Cardiac muscle cell (in vitro differentiated cells and primary cell): ENCODE measurements at regions not wholly inside any gene's neighbourhood (a gene's known extent, or its start where the extent isn't known, plus 50 kb on each side); places are given as distances from the start of the nearest gene placed in this dataset.
"Not testable (repeated sequence)": the region's sequence is repeated elsewhere in the genome, so short reads cannot be mapped to it uniquely, and the experiment has no call there.

Experiments
- DNase-seq, 2 donors: peaks; one replicate each; pipeline versions ENCODE4 v3.0.0 to v3.0.0-alpha.2; 2010 to 2017; ENCODE audit warnings: low read depth in 1 of 2, low spot score in 1 of 2
- H3K27ac ChIP-seq: fragments of 200-600 bp; sonication (generic); 2 replicates; pipeline ENCODE4 v1.5.1; 2016
- H3K27me3 ChIP-seq: fragments of 200-600 bp; sonication (generic); 2 replicates; pipeline ENCODE4 v1.6.0; 2016; ENCODE audit warnings: control low read depth
- H3K36me3 ChIP-seq: fragments of 200-600 bp; sonication (generic); 2 replicates; pipeline ENCODE4 v1.5.1; 2016; ENCODE audit warnings: control low read depth
- H3K4me1 ChIP-seq: fragments of 200-600 bp; sonication (generic); 2 replicates; pipeline ENCODE4 v1.8.1; 2017; ENCODE audit warnings: low read depth, mild to moderate bottlenecking, mixed run types
- H3K4me3 ChIP-seq: fragments of 200-600 bp; sonication (generic); 2 replicates; pipeline ENCODE4 v1.5.1; 2016; ENCODE audit warnings: mild to moderate bottlenecking
- H3K9me3 ChIP-seq: fragments of 200-600 bp; sonication (generic); 2 replicates; pipeline ENCODE4 v1.5.1; 2017; ENCODE audit warnings: low read depth, mild to moderate bottlenecking, control low read depth
- CTCF ChIP-seq: IDR thresholded peaks from 2 replicates; pipeline ENCODE4 v1.5.1; 2012; ENCODE audit warnings: low read depth, mild to moderate bottlenecking, low read length

DNA sequence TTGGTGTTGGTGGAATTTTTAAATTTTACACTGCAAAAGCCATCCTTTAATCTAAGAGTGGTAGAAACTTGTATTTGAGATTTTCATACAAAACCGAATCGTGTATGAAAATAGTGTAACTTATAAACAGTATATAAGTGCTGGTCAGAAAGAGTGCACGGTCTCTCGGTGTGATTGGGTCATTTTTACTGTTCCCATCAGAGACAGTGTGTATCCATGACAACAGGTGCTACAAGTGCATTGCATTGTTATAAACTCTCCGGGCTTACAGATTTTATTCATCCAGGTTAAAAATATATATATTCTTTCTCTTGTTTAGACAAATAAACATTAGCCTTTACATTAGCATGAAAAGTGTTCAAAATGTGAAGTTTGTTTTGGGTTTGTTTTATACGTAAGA lies 721.9 kb downstream of the METTL4 start:
- DNase-seq = no peak
- no peak overlapping the region for H3K27ac ChIP-seq
- no peak overlapping the region for H3K4me3 ChIP-seq
- H3K27me3 ChIP-seq = no peaks in the 10 kb centered on the region
- no peaks in the 10 kb centered on the region for H3K36me3 ChIP-seq
- H3K4me1 ChIP-seq = no peaks in the 10 kb centered on the region
- no peaks in the 10 kb centered on the region for H3K9me3 ChIP-seq
- TF ChIP-seq CTCF = no peak

DNA sequence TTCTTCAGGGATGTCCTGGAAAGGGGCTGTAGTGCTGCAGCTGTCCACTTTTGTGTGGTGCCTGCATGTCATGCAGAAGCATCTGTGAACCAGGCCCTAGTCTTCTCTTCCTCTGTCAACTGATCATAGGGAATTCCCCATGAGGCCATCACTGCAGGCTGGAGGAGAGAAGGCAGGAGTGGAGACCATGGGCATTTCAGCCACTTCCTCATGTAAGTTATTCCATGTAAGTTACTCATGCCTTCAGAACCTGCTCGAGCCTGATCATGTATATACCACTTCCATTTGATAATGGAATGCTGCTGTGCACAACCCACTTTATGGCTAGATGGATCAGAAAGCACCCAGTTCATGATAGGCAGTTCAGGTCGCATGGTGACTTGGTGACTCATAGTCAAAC lies 714.0 kb downstream of the METTL4 start:
- not testable (repeated sequence) for H3K9me3 ChIP-seq, H3K4me1 ChIP-seq, H3K27me3 ChIP-seq, H3K4me3 ChIP-seq, H3K27ac ChIP-seq, DNase-seq, H3K36me3 ChIP-seq

DNA sequence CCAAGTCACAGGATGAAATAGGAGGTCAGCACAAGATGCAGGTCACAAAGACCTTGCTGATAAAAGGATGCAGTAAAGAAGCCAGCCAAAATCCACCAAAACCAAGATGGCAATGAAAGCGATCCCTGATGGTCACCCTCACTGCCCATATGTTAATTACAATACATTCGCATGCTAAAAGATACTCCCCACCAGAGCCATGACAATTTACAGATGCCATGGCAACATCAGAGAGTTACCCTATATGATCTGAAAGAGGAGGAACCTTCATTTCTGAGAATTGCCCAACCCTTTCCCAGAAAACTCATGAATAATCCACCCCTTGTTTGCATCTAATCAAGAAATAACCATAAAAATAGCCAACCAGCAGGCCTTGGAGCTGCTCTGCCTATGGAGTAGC lies 709.8 kb downstream of the METTL4 start:
- no peak for DNase-seq
- no peak overlapping the region for H3K4me3 ChIP-seq
- no peaks in the 10 kb centered on the region for H3K36me3 ChIP-seq
- H3K4me1 ChIP-seq = no peaks in the 10 kb centered on the region
- H3K27me3 ChIP-seq = no peaks in the 10 kb centered on the region
- H3K9me3 ChIP-seq = no peaks in the 10 kb centered on the region
- TF ChIP-seq CTCF = no peak
- H3K27ac ChIP-seq = no peak overlapping the region

DNA sequence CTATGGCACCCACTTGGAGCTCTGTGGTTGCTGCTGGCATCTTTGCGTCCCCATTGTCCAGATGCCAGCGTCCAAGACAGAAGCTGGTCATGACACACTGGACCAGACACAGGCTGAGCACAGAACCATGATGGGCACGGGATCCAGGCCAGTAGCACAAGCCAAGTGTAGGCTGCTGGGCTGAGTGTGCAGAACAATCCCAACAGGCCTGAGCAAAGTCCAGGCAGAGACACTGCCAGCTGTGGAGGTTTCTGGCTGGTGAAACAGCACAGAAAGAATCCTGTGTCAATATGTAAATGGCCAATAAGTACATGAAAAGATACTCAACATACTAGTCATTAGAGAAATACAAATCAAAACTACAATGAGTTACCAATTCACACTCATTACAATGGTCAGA lies 705.4 kb downstream of the METTL4 start:
- no peak overlapping the region for H3K27ac ChIP-seq
- TF ChIP-seq CTCF = no peak

GRCh38 chr18:1872274-1872673 lies 699.0 kb downstream of the METTL4 start:
- H3K9me3 ChIP-seq = no peaks in the 10 kb centered on the region
- H3K27me3 ChIP-seq = peaks cover 3% of the 10 kb centered on the region
- no peaks in the 10 kb centered on the region for H3K4me1 ChIP-seq
- no peaks in the 10 kb centered on the region for H3K36me3 ChIP-seq
- no peak for TF ChIP-seq CTCF
- no peak overlapping the region for H3K27ac ChIP-seq
- no peak overlapping the region for H3K4me3 ChIP-seq
- no peak for DNase-seq

More for the DNA sequence above, 705.4 kb downstream of the METTL4 start:
- Histone ChIP-seq H3K9me3 (no peaks in the 10 kb centered on the region), H3K36me3 (no peaks in the 10 kb centered on the region), H3K4me3 (no peak overlapping the region), H3K4me1 (no peaks in the 10 kb centered on the region), H3K27me3 (no peaks in the 10 kb centered on the region)
- DNase-seq = no peak

- H3K4me3 ChIP-seq = no peak overlapping the region
- H3K27ac ChIP-seq = no peak overlapping the region
- peaks cover 3% of the 10 kb centered on the region for H3K27me3 ChIP-seq
- no peaks in the 10 kb centered on the region for H3K9me3 ChIP-seq
- TF ChIP-seq CTCF = no peak
- no peaks in the 10 kb centered on the region for H3K4me1 ChIP-seq
- no peak for DNase-seq
- H3K36me3 ChIP-seq = no peaks in the 10 kb centered on the region
Measured at GRCh38 chr18:1875219-1875618, 696.1 kb downstream of the METTL4 start.
